NT2/D1 (cell line): ENCODE measurements at regions not wholly inside any gene's neighbourhood (a gene's known extent, or its start where the extent isn't known, plus 50 kb on each side); places are given as distances from the start of the nearest gene placed in this dataset.

Experiments used
- SUZ12 ChIP-seq: IDR thresholded peaks from 2 replicates; pipeline ENCODE4 v1.6.1; 2011; ENCODE audit not compliant: insufficient read length, insufficient read depth; ENCODE audit errors: extremely low read depth
- ZNF274 ChIP-seq: IDR thresholded peaks from 2 replicates; pipeline ENCODE4 v1.6.1; 2011; ENCODE audit warnings: mild to moderate bottlenecking, low read depth, low read length

DNA sequence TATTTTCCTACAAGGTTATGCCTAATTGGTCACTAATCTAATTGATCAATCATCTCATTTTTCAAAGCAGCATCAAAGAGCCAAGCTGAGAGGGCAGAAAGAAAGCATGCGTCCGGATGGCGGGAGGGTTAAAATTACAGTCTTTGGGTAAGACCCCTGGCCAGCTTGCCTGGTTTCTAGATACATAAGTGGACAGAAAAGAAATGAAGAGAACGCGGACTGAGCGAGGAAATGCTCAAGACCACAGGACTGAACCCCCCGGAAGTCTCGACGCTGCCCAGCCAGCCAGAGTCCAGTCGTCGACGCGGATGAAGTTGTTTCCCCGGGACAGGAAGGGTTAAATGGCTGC, 297.2 kb downstream of the OMA1 start:
- TF ChIP-seq ZNF274 = no peak
- no peak for TF ChIP-seq SUZ12
